ENCODE measurements at regions not wholly inside any gene's neighbourhood (a gene's known extent, or its start where the extent isn't known, plus 50 kb on each side); places are given as distances from the start of the nearest gene placed in this dataset.

- no peak for DNase-seq
Measured at GRCh38 chr9:126225611-126226609, 100.7 kb upstream of the MVB12B start.

DNA sequence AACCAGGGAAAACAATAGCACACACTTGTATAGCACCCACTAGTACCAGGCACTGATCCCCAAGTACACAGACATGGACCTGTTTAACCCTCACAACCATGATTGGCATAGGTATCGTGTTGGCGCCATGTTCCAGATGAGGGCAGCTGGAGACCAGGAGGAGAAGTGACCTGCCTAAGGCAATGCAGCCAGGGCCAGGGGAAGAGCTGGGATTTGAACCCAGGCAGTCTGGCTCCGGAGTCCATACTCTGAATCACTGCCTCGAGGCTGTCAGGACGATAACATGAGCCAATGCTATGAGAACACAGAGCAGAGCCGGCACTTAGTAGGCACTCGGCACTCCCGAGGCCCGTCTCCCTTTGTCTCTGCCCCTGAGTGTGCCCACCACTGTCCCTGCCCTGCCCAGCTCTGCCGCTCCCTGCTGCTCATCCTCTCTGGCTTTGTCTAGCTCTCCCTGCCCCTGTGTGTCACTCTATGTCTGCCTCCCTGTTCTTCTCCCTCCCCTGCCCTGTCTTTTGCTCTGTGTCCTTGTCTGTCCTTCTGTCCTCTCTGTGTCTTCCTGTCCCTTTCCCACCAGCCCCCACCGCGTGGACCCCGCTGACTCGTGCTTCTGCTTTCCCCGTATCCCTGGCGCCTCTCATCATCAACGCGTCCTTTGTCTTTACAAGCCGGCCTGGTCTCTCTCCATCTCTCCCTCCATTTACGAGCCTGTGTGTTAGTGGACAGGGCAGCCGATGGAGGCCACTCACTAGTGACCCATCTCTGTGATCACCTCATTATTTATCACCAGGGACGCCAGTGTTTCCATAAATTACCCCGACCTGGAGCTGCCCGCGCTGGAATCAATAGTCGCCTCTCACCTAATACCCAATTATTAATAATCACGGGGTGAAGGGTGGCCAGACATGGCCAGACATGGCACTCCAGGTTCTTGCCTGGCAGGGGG, 99.4 kb upstream of the MVB12B start:
- no peak for DNase-seq

DNA sequence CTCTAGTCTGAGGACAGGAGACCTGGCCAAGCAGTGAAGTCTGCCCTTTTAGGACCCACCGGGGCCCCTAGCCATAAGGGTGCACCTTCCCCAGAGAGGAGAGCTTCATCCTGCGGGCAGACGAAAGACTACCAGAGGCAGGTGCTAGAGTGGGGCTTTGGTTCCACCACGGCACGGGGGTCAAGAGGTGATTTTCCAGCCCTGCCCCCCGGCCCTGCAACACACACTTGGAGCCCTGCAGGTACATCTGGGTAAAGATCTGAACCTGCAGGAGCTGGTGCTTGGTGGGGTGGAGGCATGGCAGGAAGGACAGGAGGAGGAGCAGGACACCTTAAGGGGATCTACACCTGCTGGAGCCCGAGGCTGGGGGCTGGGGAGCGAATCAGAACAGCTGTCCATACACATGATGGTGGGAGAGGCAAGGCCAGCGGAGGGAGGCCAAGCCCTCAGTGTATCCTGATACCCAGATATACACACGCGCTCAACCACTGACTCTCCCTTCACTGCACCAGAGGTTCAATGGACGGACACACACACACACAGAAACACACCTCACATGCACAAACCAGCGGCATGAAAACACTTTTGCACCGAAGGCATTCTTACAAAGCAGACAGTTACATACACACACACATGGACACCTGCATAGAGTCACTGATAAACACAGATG, 98.4 kb upstream of the MVB12B start:
- DNase-seq, result no peak

- peak; percentile 14 to 56 (median 27) for DNase-seq
Measured at GRCh38 chr9:126228781-126229444, 97.7 kb upstream of the MVB12B start.

DNA sequence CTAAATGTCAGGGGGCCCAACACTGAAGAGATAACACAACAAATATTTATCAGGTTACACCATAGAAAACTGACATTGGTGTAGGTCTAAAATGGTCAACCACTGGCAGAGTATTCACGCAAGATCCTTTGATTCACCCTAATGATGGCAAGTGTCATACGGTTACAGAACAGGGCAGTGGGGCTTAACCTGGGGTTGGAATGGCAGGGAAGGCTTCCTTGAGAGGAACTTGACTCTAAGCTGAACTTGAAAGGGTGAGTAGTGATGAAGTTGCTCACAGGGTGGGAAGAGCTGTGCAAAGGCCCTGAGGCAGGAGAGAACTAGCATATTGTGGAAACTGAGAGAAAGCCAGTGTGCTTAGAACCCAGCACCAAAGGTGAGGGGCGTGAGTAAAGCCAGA, 97.1 kb upstream of the MVB12B start:
- no peak for DNase-seq

DNA sequence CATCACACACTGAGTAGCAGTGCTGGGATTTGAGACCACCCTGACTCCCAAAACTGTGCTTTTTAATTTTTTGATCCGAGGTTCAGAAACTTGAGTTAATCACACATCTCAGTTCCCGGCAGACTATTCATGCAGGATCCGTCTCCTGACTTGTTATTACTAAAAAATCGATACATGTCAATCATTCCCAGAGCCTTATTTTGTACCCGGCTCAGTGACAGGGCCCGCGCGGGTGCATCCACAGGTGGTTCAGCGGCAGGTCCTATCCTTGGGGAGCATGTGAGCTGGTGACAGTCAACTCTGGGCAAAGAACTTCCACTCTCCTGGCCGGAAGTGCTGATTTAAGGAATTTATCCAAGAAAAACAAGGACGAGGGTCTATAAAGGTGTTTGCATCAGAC, 95.9 kb upstream of the MVB12B start:
- no peak for DNase-seq

DNA sequence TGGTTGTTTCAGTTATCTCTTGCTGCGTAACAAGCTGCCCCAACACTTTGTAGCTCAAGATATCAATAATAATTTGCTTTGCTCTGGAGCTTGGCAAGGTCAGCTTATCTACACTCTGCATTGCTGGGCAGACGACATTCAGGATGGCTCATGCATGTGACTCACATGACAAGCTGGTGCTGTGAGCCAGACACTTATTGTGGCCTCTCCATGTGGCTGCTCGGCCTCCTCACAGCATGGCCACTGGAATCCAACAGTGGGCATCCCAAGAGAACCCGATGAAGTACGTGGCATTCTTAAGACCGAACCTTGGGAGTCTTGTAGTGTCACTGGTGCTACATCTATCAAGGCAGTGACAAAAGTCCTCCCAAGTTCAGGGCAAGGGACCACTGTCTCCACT, 94.2 kb upstream of the MVB12B start:
- no peak for DNase-seq

DNA sequence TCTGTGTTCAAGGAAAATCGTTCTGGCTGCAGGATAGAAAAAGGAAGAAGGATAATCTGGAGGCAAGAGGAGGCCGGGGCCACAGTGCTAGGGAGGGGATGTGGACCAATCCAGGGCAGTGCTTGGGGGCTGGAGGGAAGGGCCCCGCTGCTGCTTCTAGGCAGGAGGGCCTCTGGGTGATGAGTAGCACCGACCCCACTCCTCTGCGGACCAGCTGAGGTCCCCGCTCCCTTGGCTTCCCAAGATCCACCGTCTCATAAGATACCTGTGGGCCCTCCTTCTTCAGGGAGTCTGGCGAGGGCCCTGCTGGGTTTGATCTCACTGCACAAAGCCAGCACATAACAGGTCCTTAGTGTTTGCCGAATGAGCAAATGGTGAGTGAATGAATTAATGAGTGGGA, 93.5 kb upstream of the MVB12B start:
- DNase-seq, result no peak

DNA sequence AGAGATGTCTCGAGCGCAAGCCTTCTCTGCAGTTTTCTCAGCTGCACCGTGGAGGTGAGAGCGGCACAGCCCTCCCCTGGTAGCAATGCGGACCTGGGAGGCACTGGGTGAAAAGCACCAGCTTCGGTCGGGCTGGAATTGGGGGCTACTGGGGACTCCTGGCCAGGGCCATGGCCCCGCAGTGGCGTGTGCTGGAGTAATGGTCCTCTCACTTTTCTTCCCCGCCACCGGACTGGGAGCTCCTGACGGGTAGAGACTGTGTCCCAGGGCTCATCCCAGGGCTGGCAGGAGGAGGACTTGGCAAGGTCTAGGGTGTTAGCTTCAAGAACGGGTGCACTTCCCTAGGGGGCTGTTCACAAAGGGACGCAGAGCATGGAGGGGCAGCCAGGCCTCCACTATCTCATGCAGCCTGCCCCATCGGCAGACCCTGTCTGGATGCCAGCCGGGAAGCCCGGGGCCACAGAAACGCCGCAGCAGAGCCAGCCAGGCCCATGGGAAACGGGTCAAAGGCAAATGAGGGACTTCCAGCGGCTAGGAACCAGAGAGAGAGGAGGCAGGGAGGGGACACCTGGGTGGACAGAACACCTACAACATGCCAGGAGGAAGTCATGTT, 92.6 kb upstream of the MVB12B start:
- no peak for DNase-seq

DNA sequence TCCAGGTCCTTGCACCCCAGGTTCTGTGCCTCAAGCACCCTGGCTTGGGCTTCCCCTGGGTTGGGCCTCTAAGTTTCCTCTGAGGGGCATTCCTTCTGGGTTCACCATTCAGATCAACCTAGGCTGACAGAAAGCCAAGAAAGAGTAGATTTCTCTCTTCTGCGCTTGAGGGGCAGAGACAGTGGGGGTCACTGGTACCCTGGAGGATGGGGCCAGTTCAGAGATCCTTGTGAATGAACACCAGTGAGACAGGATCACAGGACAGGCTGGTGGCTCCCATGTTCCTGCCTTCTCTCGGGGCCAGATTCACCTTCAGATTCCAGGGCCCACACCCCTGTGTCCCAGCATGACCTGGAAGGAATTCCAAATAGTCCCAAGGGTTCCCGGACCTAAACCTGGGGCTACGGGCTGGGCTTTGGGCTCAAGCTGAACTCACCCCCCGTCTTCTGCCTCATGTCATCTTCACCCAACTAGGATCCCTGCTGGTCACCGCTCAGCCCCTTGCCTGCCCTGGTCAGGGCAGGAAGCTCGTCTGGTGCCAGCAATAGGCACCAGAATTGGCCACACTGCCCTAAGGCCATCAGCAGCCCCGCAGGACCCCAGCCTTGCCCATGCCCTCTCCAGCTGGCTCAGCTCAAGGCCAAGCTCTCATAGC, 91.8 kb upstream of the MVB12B start:
- no peak for DNase-seq

- DNase-seq, result no peak
Measured at GRCh38 chr9:126235336-126236243, 91.0 kb upstream of the MVB12B start.

DNA sequence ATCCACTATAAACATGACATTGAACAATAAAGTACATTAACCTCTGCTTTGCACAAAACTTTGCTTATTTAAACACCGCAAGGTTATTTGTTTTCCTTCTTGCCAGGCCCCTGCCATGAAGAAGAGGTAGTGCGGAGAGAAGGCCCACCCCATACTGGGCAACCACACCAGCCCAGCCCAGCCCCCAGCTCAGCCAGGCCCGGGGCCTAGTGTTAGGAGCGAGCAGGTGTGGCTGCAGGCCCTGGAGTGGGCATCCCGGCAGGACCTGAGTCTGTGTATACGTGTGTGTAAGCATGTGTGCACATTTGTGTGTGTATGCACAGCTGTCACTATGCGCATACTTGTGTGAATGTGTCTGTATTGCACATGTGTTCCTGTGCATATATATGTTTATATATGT, 90.4 kb upstream of the MVB12B start:
- DNase-seq, result no peak

GRCh38 chr9:126238415-126238814, 88.2 kb upstream of the MVB12B start:
- DNase-seq, result no peak

GRCh38 chr9:126239515-126239914, 87.1 kb upstream of the MVB12B start:
- no peak for DNase-seq

- DNase-seq, result no peak
Measured at GRCh38 chr9:126240835-126241234, 85.8 kb upstream of the MVB12B start.

DNA sequence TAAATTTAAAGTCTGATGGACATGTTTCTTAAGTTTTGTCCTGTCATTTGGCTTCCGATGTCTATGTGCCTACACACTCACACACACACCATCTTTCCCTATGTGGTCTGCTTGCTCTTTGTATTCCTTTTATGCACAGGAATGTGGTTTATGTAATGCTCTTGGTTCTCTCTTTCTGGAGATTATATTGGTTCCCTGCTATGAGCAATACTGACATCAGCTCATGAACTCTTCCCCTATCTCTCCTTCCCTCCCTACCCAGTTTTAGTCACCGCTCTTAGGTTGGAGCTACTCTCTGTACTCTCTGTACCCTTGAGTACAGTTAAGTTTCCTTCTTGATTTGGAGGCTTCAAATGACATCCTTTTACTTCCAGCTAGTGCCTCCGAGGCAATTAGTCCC, 77.9 kb upstream of the MVB12B start:
- DNase-seq, result no peak

DNA sequence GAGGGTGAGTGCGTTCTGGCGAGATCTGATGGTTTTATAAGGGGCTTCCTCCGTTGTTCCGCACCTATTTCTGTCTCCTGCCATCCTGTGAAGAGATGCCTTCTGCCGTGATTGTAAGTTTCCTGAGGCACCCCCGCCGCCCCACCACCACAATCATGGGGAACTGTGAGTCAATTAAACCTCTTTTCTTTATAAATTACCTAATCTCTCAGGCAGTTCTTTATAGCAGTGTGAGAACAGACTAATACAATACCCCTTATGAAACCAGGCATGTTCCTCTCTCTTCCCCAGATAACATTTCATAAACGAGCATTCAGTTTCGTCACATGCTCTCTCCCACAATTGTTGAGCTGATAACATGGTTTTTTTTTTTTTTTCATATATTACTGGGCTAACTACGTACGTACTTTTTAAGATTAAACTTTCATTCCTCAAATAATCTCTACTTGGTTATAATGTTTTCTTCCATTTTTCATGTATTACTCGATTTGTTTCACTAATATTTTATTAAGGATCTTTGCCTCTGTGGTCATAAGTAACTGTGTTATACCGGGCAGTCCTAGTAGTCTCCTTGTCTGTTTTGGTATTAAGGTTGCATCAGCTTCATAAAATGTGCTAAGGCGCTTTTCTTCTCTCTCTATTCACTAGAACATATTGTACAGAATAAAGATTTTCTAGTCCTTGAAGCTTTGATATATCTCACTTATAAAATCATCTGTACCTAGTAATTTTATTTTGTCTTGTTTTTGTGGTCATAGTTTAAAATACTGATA, 64.9 kb upstream of the MVB12B start:
- DNase-seq, result no peak

GRCh38 chr9:126262738-126263137, 63.9 kb upstream of the MVB12B start:
- no peak for DNase-seq

DNA sequence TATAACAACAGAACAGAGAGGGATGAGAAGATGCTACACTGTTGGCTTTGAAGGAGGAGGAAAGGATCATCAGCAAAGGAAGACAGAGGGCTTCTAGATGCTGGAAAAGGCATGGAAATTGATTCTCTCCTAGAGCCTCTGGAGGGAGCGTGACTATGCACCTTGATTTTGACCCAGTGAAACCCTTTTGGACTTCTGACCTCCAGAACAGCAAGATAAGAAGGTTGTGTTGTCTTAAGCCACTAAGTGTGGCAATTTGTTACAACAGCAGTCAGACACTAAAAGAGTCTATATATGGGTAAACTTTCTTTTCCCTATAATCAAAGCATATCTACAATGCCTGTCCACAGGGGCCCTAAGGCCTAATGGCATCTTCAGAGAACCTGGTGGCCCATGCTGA, 56.1 kb upstream of the MVB12B start:
- no peak for DNase-seq

Measured in activated CD4-positive, CD25-positive, alpha-beta regulatory T cell (primary cell).